Aorta (tissue), 5 donors: ENCODE measurements at regions not wholly inside any gene's neighbourhood (a gene's known extent, or its start where the extent isn't known, plus 50 kb on each side); places are given as distances from the start of the nearest gene placed in this dataset.

Source experiments
- ATAC-seq: fragments of 200-7000 bp; cut with Tn5 transposase; one replicate; pipeline ENCODE4 v1.9.1; 2022; ENCODE audit warnings: moderate library complexity; ENCODE audit not compliant: low FRiP score
- DNase-seq, 2 donors: peaks; one replicate each; pipeline ENCODE4 v3.0.0-alpha.2; 2020
- H3K27ac ChIP-seq, 2 donors: one replicate each; pipeline ENCODE4 v1.5.1; 2013; ENCODE audit warnings: low read length in 2 of 2, mild to moderate bottlenecking in 2 of 2, moderate library complexity in 2 of 2, control low read depth in 1 of 2, inconsistent platforms in 1 of 2, low read depth in 1 of 2
- H3K27me3 ChIP-seq, 2 donors: one replicate each; pipeline ENCODE4 v1.6.1; 2013; ENCODE audit warnings: control low read depth in 1 of 2, low read length in 1 of 2, mild to moderate bottlenecking in 1 of 2, moderate library complexity in 1 of 2; ENCODE audit not compliant: insufficient read depth in 2 of 2, control insufficient read depth in 1 of 2
- H3K36me3 ChIP-seq, 2 donors: one replicate each; pipeline ENCODE4 v1.6.1; 2013; ENCODE audit warnings: control low read depth in 1 of 2, low read length in 1 of 2, mild to moderate bottlenecking in 1 of 2; ENCODE audit not compliant: insufficient read depth in 2 of 2, control insufficient read depth in 1 of 2
- H3K4me1 ChIP-seq, 2 donors: one replicate each; pipeline ENCODE4 v1.6.1; 2013; ENCODE audit warnings: low read length in 2 of 2, control low read depth in 1 of 2, mild to moderate bottlenecking in 1 of 2, moderate library complexity in 1 of 2; ENCODE audit not compliant: insufficient read depth in 2 of 2, control insufficient read depth in 1 of 2
- H3K4me3 ChIP-seq, 2 donors: one replicate each; pipeline ENCODE4 v1.5.1; 2013; ENCODE audit warnings: low read length in 2 of 2, control low read depth in 1 of 2, mild to moderate bottlenecking in 1 of 2
- H3K9me3 ChIP-seq: one replicate; pipeline ENCODE4 v1.6.1; 2013; ENCODE audit warnings: mild to moderate bottlenecking, low read length; ENCODE audit not compliant: control insufficient read depth
- WGBS, 2 donors: extraction: QIAGEN DNeasy Blood & Tissue Kit; methylation state at CpG; one replicate each; pipeline ENCODE4 v1.1.7; 2013; 5-methylcytosine and 5-hydroxymethylcytosine counted together
- intact Hi-C, 2 donors: fragments of 100-400 bp; cut with DNase I; formaldehyde crosslinking; loops; one replicate each; pipeline versions ENCODE4 v1.14.2 to v1.15.0; 2022
- donor health status: healthy with polysubstance abuse.
- donor health status: Bipolar disorder and iron deficiency.
- donor health status: DM: no; HTN: no; CAD: no.
- donor health status: DM: no; HTN: no; CAD: no.
- donor health status: DM: yes; HTN: yes; CAD: no.

DNA sequence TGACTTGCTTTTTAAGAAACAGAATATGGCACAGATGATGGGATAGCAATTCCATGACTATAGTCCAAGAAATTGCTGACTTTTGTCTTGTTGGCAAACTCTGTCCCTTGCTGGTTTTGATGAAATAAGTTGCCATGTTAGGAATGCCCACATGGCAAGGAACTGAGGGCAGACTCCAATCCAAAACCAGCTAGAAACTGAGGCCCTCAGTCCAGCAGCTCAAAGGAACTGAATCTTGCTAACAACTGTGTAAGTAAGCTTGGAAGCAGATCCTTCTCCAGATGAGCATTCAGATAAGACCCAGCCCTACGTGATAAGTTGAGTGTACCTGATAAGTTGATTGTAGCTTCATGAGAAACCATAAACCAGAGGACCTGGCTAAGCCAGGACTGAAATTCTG, 64.3 kb upstream of the BMPER start:
- H3K4me1 ChIP-seq, result no peaks in the 10 kb centered on the region
- no peaks in the 10 kb centered on the region for H3K27me3 ChIP-seq
- intact Hi-C loops, result no loop called here
- 80 to 90% methylated on average over 1 of the region's 1 CpG for WGBS, 2 donors
- no peaks in the 10 kb centered on the region for H3K9me3 ChIP-seq
- ATAC-seq (no peak), DNase-seq (no peak)
- no peaks in the 10 kb centered on the region for H3K36me3 ChIP-seq
- H3K27ac ChIP-seq, result no peak overlapping the region
- H3K4me3 ChIP-seq, result no peak overlapping the region

DNA sequence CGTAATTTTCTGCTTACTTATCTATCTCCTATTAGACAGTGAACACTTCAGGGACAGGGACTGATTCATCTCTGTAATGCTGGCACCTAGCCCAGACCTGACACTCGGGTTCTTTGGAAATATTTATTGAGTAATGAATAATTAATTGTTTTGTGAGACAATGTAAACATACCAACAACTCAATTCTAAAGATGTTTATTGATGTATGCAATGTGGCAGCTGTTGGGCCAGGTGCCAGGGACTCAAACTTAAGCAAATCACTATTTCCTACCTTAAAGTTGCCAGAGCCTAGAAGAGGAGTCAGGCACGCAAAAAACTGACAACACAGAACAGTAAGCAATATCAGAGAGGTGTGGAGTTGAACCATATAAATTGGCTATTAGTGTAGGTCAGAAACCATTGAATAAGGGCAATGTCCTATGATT, 63.6 kb upstream of the BMPER start:
- Histone ChIP-seq H3K4me3 (no peak overlapping the region), H3K36me3 (no peaks in the 10 kb centered on the region), H3K9me3 (no peaks in the 10 kb centered on the region), H3K27me3 (no peaks in the 10 kb centered on the region), H3K4me1 (no peaks in the 10 kb centered on the region), H3K27ac (no peak overlapping the region)
- no peak for ATAC-seq
- WGBS, 2 donors, result 78% methylated on average over 3 of the region's 3 CpGs
- intact Hi-C loops, result no loop called here
- DNase-seq, result no peak

DNA sequence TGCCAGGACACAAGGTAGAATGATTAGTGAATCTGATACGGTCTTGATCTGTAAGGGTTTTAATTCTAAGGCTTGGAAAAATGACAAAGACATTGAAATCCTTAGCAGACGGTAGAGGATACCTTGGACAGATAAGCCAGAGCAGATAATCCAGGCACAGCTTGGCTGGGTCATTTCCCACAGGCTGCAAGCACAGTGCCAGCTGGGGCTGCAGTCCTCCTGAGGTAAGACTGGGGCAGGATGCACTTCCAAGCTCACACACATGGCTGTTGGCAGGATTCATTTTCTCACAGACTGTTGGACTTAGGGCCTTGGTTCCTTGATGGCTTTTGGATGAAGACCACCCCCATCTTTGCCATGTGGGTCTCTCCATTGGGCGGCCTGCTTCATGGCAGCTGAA, 63.2 kb upstream of the BMPER start:
- DNase-seq (no peak), ATAC-seq (no peak)
- 94% methylated on average over 3 of the region's 3 CpGs for WGBS, 2 donors
- intact Hi-C loops, result no loop called here
- no peak overlapping the region for H3K4me3 ChIP-seq
- no peaks in the 10 kb centered on the region for H3K36me3 ChIP-seq
- H3K9me3 ChIP-seq, result no peaks in the 10 kb centered on the region
- no peaks in the 10 kb centered on the region for H3K27me3 ChIP-seq
- H3K27ac ChIP-seq, result no peak overlapping the region
- H3K4me1 ChIP-seq, result no peaks in the 10 kb centered on the region

DNA sequence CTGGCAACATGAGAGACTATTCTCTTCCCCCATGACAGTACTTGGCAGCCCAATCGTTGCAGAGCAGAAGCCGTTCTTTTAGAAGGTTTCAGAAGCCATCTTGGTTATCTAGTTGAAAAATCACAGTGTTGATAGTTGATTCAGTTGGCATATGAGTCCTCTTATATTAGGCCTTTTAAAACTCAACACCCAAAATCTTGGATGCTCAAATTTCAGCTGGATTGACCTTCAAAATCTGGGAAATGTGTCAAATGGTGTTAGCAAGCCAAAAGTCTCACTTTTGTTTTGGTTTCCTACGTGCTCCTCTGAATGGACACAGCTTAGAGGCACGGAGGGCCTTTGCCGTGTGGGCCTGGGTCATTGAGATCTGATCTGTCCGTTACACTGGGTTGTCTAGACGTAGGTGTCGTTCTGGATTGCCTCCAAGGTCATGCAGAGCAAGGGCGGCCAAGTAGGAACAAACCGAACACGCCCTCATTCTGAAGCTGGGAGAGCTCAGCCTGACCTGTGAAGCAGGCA, 59.3 kb upstream of the BMPER start:
- Histone ChIP-seq H3K36me3 (no peaks in the 10 kb centered on the region), H3K4me3 (no peak overlapping the region), H3K4me1 (no peaks in the 10 kb centered on the region), H3K9me3 (no peaks in the 10 kb centered on the region), H3K27ac (no peak overlapping the region), H3K27me3 (no peaks in the 10 kb centered on the region)
- ATAC-seq, result peak; percentile 33
- intact Hi-C loops, result no loop called here
- DNase-seq, result peak in 1 of 2 donors; percentile 46
- 37 to 44% methylated on average over 11 of the region's 11 CpGs for WGBS, 2 donors

DNA sequence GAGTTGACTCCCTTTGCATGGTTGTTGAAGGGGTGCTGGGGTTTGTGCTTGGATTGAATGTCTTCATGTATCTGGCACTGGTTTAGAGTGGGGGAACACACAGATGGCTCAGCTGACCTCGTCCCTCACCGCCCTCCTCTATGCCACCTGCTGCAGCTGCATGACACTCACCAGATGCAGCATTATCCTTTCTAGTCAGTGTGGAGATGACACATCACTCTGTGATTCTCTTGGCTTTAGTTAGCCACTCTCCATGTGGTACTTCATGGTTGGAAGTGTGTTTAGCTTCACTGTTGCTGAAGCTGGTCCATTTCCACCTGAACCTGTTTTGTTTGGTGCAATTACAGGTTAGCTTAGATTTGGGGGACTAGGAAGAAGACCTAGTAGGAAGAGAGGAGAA, 56.3 kb upstream of the BMPER start:
- Histone ChIP-seq H3K4me3 (no peak overlapping the region), H3K27me3 (no peaks in the 10 kb centered on the region), H3K27ac (no peak overlapping the region), H3K4me1 (no peaks in the 10 kb centered on the region), H3K9me3 (no peaks in the 10 kb centered on the region), H3K36me3 (no peaks in the 10 kb centered on the region)
- intact Hi-C loops, result no loop called here
- 95% methylated on average over 2 of the region's 2 CpGs for WGBS, 2 donors
- no peak for ATAC-seq
- DNase-seq, result no peak

DNA sequence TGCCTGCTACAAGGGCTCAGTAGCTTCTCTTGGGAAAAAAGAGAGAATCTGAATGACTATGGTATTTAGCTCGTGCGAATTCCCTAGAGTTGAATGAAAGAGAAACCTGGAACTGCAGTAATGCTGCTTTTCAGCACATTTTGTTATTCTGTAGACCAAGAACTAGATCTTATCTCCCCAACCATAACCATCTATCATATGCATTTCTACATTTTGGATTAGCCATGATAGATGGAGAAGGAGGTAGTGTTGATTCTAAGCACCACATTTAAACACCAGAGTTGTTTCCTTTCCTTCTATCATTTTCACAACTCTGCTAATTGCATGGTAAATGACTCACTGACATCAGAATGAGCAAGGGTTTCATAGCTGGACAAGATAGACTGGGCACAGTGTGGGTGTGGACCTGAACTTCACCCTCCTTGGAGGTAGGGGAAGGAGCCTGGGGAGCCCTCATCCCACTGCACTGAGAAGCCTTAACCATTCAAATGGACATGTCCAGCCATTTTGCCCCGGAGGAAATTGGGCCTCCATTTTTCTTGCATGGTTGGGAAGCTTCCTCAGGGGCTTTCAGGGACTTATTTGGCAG, 55.3 kb upstream of the BMPER start:
- DNase-seq (no peak), ATAC-seq (no peak)
- Histone ChIP-seq H3K27ac (no peak overlapping the region), H3K9me3 (no peaks in the 10 kb centered on the region), H3K4me3 (no peak overlapping the region), H3K27me3 (no peaks in the 10 kb centered on the region), H3K4me1 (no peaks in the 10 kb centered on the region), H3K36me3 (no peaks in the 10 kb centered on the region)
- intact Hi-C loops, result no loop called here
- WGBS, 2 donors, result 90 to 91% methylated on average over 3 of the region's 3 CpGs

DNA sequence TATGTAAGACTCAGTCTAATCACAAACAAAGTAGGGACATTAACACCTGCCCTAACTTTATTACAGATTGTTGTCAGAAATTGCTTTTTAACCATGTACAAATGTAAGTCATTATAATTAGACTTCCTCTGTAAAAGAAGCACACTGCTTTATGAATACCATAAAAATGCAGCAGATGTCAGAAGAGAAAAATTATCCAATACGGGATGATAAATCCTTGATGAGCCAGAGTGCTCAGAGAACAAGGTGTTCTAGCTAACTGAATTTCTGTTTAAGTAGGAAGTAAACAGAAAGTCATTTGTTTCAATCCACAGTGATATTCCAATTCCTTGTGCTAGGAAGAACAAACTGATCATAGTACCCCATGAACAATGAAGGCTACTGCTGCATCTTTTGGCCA, 54.6 kb upstream of the BMPER start:
- no peak overlapping the region for H3K4me3 ChIP-seq
- 84 to 85% methylated on average over 1 of the region's 1 CpG for WGBS, 2 donors
- H3K9me3 ChIP-seq, result no peaks in the 10 kb centered on the region
- no peaks in the 10 kb centered on the region for H3K36me3 ChIP-seq
- DNase-seq (no peak), ATAC-seq (no peak)
- no peaks in the 10 kb centered on the region for H3K27me3 ChIP-seq
- H3K27ac ChIP-seq, result no peak overlapping the region
- no peaks in the 10 kb centered on the region for H3K4me1 ChIP-seq
- intact Hi-C loops, result no loop called here

DNA sequence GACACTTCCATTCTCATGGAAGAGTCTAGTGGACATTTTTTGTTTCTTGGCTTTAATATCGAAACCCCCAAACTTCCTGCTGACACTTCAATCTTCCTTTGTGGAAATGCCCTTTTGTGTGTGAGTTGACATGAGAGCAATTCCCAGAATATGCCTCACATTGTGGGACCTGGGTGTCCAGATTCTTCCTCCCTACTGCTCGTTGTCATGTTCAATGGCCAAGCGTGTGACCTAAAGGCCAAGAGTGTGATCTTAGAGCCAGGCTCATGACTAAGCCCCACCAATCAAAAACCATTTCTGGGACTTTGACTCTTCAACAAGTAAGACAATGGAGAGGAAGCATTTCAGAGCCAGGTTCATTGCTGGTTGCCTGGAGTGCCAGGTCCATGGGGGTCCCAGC, 52.5 kb upstream of the BMPER start:
- Histone ChIP-seq H3K9me3 (no peaks in the 10 kb centered on the region), H3K27ac (no peak overlapping the region), H3K4me3 (no peak overlapping the region), H3K4me1 (no peaks in the 10 kb centered on the region), H3K36me3 (no peaks in the 10 kb centered on the region), H3K27me3 (no peaks in the 10 kb centered on the region)
- WGBS, 2 donors, result 90% methylated on average over 3 of the region's 3 CpGs
- DNase-seq, result no peak
- intact Hi-C loops, result no loop called here
- no peak for ATAC-seq

DNA sequence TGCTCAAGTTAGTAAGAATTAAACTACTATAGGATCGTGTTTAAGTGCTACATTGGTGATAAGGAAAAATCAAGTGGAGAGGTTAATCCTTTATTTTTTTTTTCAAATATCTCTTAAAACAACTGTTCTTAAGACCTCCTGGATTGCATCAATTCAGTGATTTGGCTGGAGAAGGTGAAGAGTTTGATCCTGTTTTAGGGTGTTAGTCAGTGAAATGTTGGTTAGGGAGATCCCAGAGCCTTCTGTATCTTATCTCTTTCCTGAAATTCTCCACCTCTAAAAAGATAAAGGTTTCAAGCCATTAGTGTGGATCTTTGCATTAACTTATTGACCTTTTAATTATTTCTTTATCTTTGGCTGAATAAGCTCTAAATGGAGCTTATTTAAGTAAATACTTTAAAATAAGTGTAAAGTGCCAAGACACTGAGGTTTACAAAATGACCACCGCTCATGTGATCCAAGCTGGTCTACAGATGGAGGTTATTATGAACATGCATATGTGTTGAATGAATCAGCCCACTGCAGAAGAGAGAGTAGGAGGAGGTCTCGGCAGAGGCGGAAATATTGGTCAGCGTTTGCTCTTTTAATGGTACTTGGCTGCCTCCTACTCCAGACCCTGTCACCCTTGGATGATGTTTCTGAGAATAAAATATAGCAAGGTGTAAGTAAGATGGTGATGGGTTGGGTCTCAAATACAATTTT, 51.8 kb upstream of the BMPER start:
- Histone ChIP-seq H3K4me1 (no peaks in the 10 kb centered on the region), H3K36me3 (no peaks in the 10 kb centered on the region), H3K4me3 (no peak overlapping the region), H3K27me3 (no peaks in the 10 kb centered on the region), H3K9me3 (no peaks in the 10 kb centered on the region), H3K27ac (no peak overlapping the region)
- intact Hi-C loops, result no loop called here
- ATAC-seq, result no peak
- 91 to 92% methylated on average over 5 of the region's 5 CpGs for WGBS, 2 donors
- DNase-seq, result no peak
